GM12892 (cell line): ENCODE measurements at regions not wholly inside any gene's neighbourhood (a gene's known extent, or its start where the extent isn't known, plus 50 kb on each side); places are given as distances from the start of the nearest gene placed in this dataset.

Experiments
- POLR2A ChIP-seq: IDR thresholded peaks from 2 replicates; pipeline ENCODE4 v1.6.1; 2011; ENCODE audit warnings: low read depth, low read length, control low read depth
- POLR2AphosphoS5 ChIP-seq: IDR thresholded peaks from 2 replicates; pipeline ENCODE4 v1.6.1; 2011; ENCODE audit warnings: low read depth, low read length, control low read depth
- TAF1 ChIP-seq: IDR thresholded peaks from 2 replicates; pipeline ENCODE4 v1.6.1; 2011; ENCODE audit warnings: low read depth, mild to moderate bottlenecking, control low read depth, low read length, borderline replicate concordance

DNA sequence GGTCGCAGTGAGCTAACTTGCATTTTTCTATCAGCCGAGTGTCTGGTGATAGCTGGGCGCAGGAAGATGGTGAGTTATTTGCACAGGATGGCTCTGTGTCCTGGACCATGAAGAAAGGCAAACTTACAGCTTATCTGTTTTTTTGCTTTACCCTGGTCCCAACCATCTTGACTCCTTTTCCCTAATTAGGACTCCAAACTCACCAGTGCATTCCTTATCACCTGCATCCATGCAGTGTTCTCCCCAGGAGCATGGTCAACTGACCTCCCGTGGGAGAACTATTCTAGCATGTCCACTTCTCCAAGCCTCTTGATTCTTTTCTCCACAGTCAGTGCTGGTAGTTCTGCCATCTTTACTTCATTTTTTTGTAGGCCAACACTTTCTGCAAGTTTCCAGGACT lies 68.2 kb upstream of the WWC2 start:
- no peak for TF ChIP-seq POLR2AphosphoS5
- TF ChIP-seq POLR2A: no peak
- TF ChIP-seq TAF1: no peak
